GM18867 (cell line): ENCODE measurements at regions not wholly inside any gene's neighbourhood (a gene's known extent, or its start where the extent isn't known, plus 50 kb on each side); places are given as distances from the start of the nearest gene placed in this dataset.

Experiments
- ATAC-seq: cut with Tn5 transposase; IDR thresholded peaks from one replicate; pipeline ENCODE4 v1.9.1; 2021; ENCODE audit warnings: mild to moderate bottlenecking, moderate library complexity; ENCODE audit not compliant: unreplicated experiment

DNA sequence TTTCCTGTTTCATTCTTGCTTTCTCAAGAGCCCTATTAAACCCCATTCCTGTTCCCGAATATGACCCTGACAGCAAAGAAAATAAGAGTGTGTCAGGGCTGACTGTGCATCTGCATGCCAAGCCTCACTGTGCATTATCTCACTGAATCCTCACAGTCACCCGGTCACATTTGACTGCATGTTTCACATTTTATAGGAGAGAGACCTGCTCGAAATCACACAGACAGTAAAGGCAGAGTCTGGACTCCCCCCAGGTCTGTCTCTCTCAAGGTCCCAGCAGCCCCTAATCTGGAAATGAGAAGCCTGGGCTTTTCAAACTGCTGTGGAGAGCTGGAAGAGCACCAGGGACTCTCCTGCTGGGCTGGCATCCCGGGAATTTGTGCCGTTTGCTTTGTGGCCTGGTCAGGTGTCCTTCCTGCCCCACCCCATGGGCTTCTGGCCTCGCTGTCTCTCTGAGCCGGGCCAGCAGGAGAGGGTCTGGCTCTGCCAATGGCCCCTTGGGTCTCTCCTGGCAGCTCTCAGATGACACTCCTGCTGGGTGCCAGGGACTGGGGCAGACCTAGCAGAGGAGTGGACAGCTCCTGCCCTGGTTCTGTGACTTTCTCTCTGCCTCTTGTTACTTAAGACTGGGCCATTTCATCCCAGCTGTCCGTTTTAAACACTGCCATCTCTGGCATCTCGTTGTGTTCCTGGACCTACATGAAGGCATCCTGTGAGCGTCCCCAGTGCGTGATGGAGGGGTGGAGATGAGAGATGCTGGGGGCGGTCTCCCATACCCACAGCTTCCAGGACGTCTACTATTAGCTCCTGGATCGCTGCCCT, 173.6 kb downstream of the ARHGAP12 start:
- ATAC-seq = no peak

GRCh38 chr10:31753681-31754080, 174.9 kb downstream of the ARHGAP12 start:
- no peak for ATAC-seq

- no peak for ATAC-seq
Measured at GRCh38 chr10:31752170-31752569, 176.5 kb downstream of the ARHGAP12 start.

GRCh38 chr10:31751738-31752080, 176.9 kb downstream of the ARHGAP12 start:
- ATAC-seq = no peak

- ATAC-seq = no peak
Measured at GRCh38 chr10:31751051-31751737, 177.4 kb downstream of the ARHGAP12 start.

GRCh38 chr10:31749981-31750840, 178.4 kb downstream of the ARHGAP12 start:
- ATAC-seq = no peak

DNA sequence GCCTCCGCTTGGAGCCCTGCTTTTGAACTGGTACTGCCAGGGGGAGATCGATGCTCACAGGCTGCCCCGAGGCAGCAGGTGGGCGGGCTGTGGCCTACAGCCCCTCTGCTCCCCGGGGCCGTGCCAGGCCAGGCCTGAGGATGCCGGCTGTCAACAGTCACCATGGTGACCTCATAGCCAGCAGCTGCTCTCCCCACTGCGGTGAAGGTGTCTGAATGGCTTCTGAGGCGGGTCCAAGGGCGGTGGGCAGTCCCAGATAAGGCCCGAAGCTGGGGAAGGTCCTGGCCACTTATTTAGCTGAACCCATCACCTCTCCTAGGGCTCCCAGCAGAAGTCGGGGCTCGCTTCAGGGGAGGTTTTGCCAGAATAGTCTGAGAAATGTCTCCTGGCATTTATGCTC, 179.3 kb downstream of the ARHGAP12 start:
- ATAC-seq = no peak

- no peak for ATAC-seq
Measured at GRCh38 chr10:31745612-31746376, 182.8 kb downstream of the ARHGAP12 start.

DNA sequence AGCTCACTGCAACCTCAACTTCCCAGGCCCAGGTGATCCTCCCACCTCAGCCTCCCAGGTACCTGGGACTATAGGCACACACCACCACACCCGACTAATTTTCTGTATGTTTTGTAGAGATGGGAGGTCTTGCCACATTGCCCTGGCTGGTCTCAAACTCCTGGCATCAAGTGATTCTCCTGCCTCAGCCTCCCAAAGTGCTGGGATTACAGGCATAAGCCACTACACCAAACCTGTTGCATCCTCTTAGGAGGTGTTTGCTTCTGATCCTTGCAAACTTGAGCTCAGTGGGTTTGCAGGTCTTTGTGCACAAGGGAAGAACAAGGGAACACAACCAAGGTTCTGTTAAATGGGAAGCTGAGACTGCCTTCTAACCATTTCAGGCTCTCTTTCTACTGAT, 184.6 kb downstream of the ARHGAP12 start:
- no peak for ATAC-seq

DNA sequence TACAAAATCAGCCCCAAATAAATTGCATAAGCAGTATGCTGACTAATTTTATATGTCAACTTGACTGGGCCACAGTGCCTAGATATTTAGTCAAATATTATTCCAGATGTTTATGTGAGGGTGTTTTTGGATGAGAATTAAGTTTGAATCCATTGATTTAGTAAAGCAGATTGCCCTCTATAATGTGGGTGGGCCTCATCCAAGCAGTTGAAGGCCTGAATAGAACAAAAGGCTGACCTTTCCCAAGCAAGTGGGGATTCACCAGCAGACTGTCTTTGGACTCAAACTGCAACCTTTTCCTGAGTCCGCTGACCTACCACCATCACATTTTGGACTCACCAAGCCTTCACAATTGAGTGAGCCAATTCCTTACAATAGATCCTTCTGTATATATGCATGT, 186.4 kb downstream of the ARHGAP12 start:
- no peak for ATAC-seq

GRCh38 chr10:31741473-31741872, 187.2 kb downstream of the ARHGAP12 start:
- ATAC-seq = no peak

DNA sequence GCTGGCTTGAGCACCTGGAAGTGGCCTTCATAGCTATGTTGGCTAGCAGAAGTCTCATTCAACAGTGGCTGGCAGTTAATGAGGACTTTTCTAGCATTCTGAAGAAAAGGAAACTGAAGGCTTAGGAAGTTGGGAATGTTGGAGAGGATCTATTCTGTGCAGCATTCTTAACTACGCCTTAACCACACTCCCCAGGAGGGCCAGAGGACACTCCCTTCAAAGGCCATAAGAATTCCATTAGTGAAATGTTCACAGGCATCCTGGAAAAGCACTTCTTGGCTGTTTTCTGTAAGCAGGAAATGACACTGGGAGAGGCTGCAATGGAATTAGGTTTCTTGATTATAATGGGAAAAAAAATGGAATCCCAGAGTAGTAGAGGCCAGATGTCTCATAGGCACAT, 188.9 kb downstream of the ARHGAP12 start:
- ATAC-seq = no peak

- ATAC-seq = no peak
Measured at GRCh38 chr10:31739146-31739545, 189.5 kb downstream of the ARHGAP12 start.

DNA sequence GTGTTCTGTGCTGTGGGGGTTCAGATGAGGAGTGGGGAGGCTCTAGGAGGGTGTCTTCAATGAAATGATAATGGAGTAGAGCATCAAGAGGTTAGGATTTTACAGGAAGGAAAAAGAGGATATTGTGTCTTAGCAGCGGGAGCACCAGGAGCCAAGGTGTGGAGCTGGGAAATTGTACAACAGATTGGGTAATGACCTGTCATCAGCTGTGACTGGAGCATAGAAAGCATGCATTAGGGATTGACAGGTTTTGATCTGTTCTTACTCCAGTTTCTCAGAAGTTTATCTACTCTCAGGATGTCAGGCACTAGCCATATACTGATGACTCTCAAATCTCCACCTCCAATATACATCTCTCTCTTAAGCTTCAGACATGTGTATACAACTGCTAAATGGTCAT, 196.9 kb downstream of the ARHGAP12 start:
- ATAC-seq = no peak

GRCh38 chr10:31730776-31731175, 197.9 kb downstream of the ARHGAP12 start:
- no peak for ATAC-seq

DNA sequence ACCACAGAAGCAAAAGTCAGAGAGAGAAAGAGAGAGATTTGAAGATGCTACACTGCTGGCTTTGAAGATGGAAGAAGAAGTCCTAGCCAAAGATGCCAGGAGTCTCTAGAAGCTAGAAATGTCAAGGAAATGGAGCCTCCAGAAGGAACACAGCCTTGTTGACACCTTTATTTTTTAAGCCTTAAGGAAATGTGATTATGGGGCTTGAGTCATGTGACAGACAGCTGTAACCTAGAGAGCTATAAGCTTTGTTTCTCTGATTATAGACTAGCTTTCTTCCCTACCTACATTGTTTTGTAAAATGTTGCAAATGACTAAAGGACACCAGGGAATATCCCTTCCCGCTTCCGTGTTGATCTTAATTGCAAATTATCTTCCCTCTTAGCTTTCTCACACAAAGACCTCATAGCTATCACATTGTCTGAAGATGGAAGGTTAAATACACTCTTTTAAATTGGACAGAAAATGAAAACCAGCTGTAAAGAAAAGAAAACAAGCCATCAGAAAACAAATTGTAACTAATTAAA, 199.9 kb downstream of the ARHGAP12 start:
- no peak for ATAC-seq

- ATAC-seq = no peak
Measured at GRCh38 chr10:31725436-31725835, 203.2 kb downstream of the ARHGAP12 start.

- no peak for ATAC-seq
Measured at GRCh38 chr10:31724296-31724695, 204.3 kb downstream of the ARHGAP12 start.

DNA sequence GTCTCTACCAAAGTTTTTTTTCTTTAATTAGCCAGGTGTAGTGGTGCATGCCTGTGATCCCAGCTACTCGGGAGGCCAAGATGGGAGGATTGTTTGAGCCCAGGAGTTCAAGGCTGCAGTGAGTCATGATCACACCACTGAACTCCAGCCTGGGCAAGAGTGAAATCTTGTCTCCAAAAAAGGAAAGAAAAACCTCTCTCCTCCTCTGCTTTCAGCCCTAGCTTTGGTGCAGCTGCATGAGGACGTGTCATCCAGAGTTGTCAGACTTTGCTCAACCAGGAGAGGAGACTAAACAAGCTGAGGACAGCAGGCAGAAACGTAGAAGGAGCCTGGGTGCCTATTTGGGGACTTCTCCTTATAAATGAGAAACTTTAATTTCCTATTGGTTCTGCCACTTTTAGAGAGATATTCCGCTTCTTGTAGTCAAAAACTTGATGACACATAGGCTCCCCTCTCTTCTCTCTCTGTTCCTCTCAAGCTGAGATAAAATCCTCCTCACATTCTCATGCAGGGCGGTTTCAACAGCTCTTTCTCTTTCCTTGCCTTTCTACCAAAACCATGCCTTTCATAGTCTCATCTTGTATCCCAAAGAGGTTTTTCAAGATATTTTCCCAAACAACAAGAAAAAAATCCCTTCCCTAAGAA, 205.4 kb downstream of the ARHGAP12 start:
- no peak for ATAC-seq

GRCh38 chr10:31721096-31721495, 207.5 kb downstream of the ARHGAP12 start:
- no peak for ATAC-seq
